ENCODE measurements at regions not wholly inside any gene's neighbourhood (a gene's known extent, or its start where the extent isn't known, plus 50 kb on each side); places are given as distances from the start of the nearest gene placed in this dataset.

GRCh38 chr11:70883973-70884623, 368.3 kb downstream of the SHANK2 start:
- TF ChIP-seq SP1 (IDR thresholded peaks at IDR 0.05) (no peak), TARDBP (IDR thresholded peaks at IDR 0.05) (no peak), FOXM1 (IDR thresholded peaks at IDR 0.05; ENCODE audit: borderline replicate concordance) (no peak), NFRKB (IDR thresholded peaks at IDR 0.05) (no peak), BHLHE40 (IDR thresholded peaks at IDR 0.05; ENCODE audit: borderline replicate concordance) (no peak)

All from HEK293T (cell line).